Right hindlimb (tissue), 1 donor: ENCODE measurements at regions not wholly inside any gene's neighbourhood (a gene's known extent, or its start where the extent isn't known, plus 50 kb on each side); places are given as distances from the start of the nearest gene placed in this dataset.
"Not testable (repeated sequence)": the region's sequence is repeated elsewhere in the genome, so short reads cannot be mapped to it uniquely, and the experiment has no call there.

Experiments
- DNase-seq: peaks from one replicate; pipeline ENCODE4 v3.0.0-alpha.2; 2018

DNA sequence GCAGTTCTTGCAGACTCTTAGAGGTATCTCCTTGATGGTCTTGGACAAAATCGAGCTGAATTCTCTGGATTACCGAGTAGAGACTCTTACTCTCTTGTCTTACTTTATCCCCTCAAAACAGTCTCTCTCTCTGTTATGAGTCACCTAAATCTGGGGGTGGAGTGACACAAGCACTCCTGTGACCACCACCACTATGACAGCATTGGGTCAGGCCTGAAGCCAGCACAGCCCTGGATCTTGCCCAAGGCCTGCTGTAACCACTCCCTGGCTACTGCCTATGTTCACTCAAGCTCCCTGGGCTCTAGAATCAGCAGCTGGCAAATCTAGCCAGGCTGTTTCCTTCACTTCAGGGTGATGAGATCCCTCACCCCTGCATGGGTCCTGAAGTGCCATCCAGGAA lies 662.5 kb downstream of the LUZP2 start:
- no peak for DNase-seq

DNA sequence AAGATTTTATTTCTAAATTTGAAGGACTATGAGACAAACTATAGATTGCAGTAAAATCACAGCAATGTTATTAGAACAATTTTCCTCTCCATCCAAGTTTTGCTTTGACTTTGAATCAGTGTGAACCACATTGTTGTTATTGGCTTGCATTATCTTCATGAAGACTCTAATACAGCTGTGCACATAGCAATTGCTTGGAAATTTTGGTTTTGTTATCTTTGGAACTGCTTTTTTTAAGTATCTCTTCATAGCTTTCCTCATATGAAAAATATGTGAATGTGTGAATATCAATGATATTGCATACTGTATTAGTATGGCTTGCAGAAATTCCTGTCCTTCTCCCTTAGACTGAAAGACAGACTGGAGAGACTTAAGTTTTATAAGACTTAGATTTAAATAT lies 666.6 kb downstream of the LUZP2 start:
- no peak for DNase-seq

GRCh38 chr11:25180187-25180586 lies 683.3 kb downstream of the LUZP2 start:
- DNase-seq: no peak

- no peak for DNase-seq
Measured at GRCh38 chr11:25183411-25183810, 686.6 kb downstream of the LUZP2 start.

- no peak for DNase-seq
Measured at GRCh38 chr11:25197515-25197914, 700.7 kb downstream of the LUZP2 start.

DNA sequence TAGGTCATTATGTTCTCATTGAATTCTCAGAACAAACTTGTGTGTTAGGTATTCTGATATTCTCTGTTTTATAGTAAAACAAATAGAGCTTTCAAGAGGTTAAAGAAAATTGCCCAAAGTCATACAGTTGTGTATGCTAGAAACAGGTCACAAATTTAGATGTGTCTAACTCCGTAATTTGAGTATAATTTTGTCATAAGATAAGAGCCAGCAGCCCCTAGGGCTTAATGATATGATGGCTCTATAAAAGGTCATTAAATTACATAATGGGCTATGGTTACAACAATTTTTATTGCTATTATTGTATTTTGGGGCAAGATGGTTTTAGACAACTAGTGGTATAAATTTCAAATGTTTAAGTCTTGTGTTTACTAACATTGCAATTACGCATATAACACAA lies 701.9 kb downstream of the LUZP2 start:
- DNase-seq: no peak

- DNase-seq: no peak
Measured at GRCh38 chr11:25200925-25201324, 704.1 kb downstream of the LUZP2 start.

GRCh38 chr11:25206762-25207161 lies 709.9 kb downstream of the LUZP2 start:
- no peak for DNase-seq

DNA sequence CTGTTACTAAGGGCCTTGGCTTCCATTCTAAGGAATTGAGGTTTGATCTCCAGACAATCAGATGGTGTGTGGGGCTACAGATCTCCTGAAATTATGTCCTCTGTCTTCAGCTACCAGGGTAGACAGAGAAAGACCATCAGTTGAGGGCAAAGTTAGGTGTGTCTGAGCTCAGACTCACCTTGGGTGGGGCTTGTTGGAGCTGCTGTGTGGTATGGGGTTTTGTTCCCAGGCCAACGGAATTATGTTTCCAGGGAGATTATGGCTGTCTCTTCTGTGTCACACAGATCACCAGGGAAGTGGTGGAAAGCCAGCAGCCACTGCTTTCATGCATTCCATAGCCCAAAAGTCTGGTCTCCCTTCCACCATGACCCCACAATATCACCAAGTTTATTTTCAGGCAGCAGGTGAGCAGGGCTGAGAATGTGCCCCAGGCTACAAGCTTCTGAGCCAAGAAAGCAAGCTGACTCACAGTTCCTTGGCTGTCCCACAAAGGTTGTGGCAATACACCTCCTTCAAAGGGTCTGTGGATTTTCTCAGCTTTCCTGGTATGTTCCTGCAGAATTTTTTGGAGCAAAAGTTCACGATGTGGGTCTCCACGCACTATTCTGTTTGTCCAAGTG lies 714.9 kb downstream of the LUZP2 start:
- no peak for DNase-seq

DNA sequence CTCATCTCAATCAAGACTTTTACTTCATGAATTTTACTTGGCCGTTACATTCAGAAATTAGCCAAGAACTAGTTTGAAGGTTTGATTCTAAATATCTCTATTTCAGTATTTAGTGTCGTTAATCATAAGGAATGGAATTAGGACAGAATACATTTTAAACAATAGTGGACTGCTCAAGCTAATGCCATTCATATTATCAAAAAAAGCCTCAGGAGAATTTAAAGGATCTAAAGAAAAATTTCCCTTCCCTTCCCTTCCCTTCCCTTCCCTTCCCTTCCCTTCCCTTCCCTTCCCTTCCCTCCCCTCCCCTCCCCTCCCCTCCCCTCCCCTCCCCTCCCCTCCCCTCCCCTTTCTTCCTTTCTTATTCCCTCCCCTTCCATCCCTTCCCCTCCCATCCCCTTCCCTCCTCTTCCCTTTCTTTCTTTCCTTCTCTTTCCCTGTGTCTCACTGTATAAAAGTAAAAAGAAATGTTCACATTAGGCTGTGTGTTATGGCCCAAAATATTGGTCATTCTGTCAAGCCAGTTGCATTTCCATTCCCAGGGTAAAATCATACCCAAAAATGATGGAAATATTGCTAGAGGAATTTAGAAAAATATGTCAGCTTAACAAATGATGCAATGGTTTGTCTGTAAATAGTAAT lies 717.8 kb downstream of the LUZP2 start:
- no peak for DNase-seq

- DNase-seq: no peak
Measured at GRCh38 chr11:25218036-25218435, 721.2 kb downstream of the LUZP2 start.

GRCh38 chr11:25225078-25225477 lies 728.2 kb downstream of the LUZP2 start:
- DNase-seq: no peak

DNA sequence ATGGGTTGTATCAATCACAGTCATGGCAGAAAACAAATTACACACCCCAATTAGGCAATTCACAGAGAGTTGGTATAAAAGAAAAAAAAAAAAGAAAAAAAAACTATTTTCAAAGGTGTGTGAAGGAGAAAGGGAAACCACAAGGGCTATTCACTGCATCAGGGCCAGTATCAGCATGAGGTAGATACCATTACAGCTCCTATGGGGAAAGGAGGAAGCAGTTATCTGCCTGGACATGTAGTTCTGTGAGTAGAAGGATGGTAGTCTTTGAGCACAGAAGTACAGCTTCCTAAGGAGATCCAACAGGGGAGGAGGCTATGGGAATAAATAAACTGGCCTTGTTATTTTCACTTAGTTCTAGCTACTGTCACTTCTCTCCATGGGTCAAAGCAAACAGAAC lies 746.1 kb downstream of the LUZP2 start:
- DNase-seq: no peak

GRCh38 chr11:25244126-25244525 lies 747.3 kb downstream of the LUZP2 start:
- DNase-seq: no peak

GRCh38 chr11:25247336-25247735 lies 750.5 kb downstream of the LUZP2 start:
- no peak for DNase-seq

DNA sequence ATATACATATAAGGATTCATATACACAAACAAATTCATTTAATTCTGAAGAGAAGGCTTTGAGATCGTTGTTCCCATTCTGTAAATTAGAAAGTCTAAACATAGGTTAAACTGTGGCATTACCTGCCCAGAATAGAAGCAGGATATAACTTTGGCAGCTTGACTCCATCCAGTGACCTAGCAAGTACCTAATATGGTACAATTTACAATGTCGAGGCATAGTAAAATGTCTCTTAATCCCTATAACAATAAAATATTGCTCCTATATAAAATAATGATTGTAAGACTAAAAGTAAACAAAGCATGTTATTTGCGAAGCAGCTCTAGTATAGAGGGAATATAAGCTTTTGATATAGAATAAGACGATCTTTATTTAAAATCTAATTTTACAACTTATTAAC lies 756.0 kb downstream of the LUZP2 start:
- DNase-seq: no peak

GRCh38 chr11:25263861-25264260 lies 767.0 kb downstream of the LUZP2 start:
- DNase-seq: not testable (repeated sequence)

- no peak for DNase-seq
Measured at GRCh38 chr11:25271301-25271700, 774.4 kb downstream of the LUZP2 start.

DNA sequence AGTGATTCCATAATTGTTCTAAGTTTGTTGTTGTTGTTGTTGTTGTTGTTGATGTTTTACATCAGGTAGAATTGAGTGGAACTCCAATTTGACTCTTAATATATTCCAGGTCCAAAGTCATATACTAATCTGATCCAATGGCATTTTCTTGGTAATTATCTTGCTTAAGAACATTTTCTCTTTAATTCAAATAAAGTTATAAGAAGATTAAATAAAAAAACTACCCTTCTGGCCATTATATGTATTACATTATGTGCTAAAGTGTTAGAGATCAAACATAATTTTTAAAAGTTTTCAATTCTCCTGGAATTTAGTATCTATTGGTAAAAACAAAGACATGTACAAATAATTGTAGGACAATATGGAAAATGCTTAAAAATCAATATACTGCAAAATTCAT lies 775.4 kb downstream of the LUZP2 start:
- DNase-seq: no peak

DNA sequence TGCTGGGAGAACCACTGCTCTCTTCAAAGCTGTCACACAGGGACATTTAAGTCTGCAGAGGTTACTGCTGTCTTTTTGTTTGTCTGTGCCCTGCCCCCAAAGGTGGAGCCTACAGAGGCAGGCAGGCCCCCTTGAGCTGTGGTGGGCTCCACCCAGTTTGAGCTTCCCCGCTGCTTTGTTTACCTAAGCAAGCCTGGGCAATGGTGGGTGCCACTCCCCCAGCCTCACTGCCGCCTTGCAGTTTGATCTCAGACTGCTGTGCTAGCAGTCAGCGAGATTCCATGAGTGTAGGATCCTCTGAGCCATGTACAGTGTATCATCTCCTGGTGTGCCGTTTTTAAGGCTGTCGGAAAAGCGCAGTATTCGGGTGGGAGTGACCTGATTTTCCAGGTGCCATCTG lies 784.0 kb downstream of the LUZP2 start:
- not testable (repeated sequence) for DNase-seq

GRCh38 chr11:25293166-25293565 lies 796.3 kb downstream of the LUZP2 start:
- DNase-seq: no peak

GRCh38 chr11:25298450-25298849 lies 801.6 kb downstream of the LUZP2 start:
- DNase-seq: no peak

DNA sequence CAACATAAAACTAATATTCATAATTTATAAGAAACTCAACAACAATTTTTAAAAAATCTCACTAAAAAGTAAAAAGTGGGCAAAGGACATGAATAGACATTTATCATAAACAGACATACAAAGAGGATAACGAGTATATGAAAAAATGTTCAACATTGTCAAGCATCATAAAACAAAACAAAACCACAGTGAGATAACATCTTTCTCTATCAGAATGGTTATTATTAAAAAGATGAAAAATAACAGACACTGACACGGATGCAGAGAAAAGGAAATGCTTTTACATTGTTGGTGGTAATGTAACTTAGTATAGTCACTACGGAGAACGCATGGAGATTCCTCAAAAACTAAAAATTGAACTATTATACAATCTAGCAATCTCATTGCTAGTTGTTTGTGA lies 813.0 kb downstream of the LUZP2 start:
- DNase-seq: no peak

DNA sequence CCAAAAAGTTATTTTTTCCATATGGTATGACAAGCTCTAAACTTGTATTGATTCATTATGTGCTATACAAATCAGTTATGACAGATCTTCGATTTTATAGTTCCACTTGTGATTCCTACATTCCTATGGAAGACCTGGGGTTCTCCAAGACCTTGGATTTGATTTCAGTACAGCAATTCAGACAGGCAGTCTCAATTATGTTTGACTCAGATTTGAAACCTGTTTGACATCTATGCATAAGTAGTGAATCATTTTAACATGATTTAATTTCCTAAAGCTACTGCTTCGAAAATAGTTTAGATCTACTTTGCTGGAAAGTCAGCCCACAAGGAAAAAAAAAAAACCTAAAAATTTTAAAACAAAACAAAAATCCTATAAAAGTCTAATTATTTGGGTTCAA lies 820.4 kb downstream of the LUZP2 start:
- no peak for DNase-seq

GRCh38 chr11:25319127-25319526 lies 822.3 kb downstream of the LUZP2 start:
- DNase-seq: no peak
